ENCODE measurements at regions not wholly inside any gene's neighbourhood (a gene's known extent, or its start where the extent isn't known, plus 50 kb on each side); places are given as distances from the start of the nearest gene placed in this dataset.

GRCh38 chr4:23327120-23327519, 562.7 kb downstream of the PPARGC1A start:
- no peak for DNase-seq

DNA sequence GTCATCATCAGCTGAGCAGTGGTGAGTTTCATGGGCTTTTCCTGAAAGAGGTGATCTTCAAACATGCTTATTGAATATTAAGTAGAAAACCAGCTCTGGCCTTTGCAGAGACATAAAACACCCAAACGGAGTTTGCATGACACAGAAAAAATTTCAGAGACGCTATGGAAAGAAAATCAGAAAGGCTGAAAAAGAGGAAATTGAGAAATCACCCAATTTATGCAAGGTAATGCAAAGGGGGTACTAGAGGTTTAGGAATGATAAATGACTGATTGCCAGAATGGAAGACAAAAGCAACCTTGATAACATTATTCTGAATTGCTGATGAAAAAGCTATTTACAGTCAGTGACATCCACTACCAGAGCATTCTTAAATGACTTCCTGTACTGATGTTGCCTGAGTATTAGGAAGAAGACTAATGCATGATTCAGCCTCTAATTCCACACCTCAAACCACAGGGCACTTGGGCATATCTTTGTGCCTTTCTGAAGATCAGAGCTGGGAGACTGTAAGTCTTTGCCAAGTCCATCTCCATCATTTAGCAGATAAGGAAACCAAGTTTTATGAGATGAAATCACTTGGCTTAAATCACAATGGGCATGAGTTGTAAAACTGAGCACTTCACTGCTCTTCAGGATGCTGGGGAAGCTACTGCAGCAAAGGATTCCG, 565.7 kb downstream of the PPARGC1A start:
- no peak for DNase-seq

DNA sequence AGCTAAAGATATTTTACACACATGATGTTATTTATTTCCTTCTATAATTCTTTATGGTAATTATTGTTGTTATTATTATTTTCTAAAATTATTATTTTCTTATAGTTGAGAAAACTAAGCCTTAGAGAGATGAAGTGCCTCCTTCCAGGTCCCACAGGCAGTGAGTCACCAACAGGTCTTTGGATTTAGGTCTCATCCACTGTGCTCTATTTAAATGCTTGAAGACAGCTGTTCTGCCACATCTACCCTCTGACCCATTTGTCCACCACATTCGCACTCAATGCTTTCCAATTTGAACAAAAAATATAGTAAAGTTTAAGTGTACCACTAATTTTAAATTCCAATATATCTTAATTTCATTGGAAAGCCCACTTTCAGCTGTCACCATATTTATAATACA, 566.4 kb downstream of the PPARGC1A start:
- DNase-seq = no peak

DNA sequence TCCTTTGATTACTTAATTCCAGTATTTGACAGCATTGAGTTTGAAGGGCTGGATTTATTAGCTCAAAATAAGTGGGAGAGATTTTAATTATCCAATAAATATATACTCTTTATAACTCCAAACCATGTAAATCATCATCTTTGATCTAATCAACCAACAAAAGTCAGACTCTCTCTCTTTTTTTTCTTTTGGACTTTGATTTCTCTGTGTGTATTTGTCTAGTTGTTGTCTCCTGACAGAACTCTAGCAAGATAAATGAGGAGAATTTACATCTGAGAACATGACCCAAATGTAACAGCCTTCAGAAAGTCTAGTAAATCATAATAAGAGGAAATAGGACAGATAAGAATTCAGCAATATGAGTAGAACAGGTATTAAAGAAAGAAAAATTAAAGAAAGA, 567.1 kb downstream of the PPARGC1A start:
- DNase-seq = no peak

DNA sequence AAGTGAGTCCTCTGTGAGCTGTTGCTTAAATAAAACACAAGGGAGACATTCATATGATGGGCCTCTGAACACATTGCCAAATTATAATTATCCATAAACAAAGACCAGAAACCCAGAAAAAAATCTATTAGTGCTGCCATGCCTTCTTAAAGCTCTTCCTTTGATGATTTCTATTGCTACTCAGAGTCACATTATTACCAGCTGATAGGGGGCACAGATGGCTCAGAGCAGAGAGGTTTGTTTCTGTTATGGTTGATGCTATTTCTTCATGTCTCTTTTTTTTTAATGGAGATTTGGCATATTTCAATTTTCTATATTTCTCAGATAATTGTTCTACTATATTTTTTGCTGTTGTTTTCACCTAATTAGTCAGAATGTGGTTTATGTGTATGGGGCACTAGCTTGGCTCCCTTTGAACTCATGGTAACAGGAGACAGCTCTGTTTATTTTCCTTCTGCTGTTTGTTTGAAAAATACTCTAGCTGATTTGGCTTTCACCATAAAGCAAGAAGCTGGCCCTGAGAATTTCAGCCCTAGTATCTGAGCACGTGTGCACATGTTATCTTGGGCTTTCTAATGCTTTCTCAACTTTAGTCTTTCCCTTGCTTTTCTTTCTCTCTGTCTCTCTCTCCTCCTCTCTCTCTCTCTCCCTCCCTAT, 568.8 kb downstream of the PPARGC1A start:
- no peak for DNase-seq

DNA sequence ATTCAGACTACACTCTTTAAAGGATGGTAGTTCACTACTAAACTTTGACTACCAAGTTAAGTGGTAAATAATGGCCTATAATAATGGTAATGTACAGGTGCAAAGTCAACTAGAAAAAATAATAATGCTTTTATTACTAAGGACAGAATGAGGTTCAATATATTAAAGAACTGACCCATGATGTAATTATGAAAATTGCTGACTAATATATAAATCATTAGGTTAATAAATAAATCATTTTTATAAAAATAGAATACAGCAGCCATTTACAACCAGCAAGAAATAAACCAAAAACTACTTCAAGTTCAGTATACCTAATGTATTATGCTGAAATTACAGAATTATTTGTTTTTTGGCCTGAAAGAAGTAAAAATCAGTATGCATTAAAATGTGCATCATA, 577.2 kb downstream of the PPARGC1A start:
- DNase-seq = no peak

GRCh38 chr4:23311983-23312382, 577.9 kb downstream of the PPARGC1A start:
- no peak for DNase-seq

- DNase-seq = no peak
Observed at GRCh38 chr4:23305026-23305425, 584.8 kb downstream of the PPARGC1A start.

GRCh38 chr4:23298371-23298770, 591.5 kb downstream of the PPARGC1A start:
- no peak for DNase-seq

GRCh38 chr4:23297327-23297726, 592.5 kb downstream of the PPARGC1A start:
- DNase-seq = no peak

DNA sequence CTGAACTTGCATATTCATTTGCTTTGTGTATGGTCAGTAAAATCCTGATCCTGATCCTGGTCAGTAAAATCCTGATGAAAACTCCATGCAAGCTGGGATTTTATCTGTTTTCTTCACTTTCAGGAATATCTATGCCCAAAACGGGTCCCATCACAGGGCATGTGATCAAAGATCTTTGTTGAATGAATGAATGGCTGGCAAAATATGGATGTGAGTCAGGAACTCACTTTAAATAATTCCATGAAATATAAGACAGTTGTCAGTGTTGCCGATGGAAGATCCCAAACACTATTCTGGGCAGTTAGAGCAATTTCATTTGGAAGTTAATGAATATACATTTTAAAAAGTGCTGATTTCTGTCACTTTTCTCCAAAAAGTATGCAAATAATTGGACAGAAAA, 598.4 kb downstream of the GBA3 start:
- no peak for DNase-seq

DNA sequence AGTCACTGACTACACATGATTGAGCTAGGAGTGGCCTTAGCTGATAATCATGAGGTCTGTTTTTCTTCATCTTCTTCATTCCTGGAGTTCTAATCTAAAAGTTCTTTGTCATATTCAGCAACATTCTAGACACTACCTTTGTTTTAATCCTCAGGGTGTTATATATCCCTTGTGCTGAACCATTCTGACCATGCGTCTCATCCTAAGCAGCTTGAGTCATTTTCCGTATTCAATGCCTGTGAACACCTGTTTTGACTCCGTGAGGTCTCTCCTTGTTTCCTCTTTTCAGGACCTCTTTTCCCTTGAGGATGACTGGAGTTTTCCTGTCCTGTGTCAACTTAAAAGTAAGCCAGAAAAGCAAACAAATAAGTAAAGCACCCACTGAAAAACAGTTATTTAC, 597.9 kb downstream of the GBA3 start:
- DNase-seq = no peak

- no peak for DNase-seq
Observed at GRCh38 chr4:23279377-23279986, 586.7 kb downstream of the GBA3 start.

DNA sequence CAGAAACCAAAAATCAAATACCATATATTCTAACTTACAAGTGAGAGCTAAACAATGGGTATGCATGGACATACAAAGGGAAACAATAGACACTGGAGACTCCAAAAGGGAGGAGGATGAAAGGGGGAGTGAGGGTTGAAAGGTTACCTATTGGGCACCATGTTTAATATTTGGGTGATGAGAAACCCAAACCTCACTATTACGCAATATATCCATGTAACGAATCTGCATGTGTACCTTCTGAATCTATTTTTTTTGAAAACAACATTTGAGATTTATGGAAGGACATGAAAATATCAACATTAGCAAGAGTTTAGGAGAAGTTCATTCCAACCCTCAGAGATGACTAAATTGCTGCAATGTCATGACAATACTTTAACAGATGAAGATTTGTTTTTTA, 586.1 kb downstream of the GBA3 start:
- DNase-seq = no peak

GRCh38 chr4:23276076-23276475, 583.3 kb downstream of the GBA3 start:
- no peak for DNase-seq

DNA sequence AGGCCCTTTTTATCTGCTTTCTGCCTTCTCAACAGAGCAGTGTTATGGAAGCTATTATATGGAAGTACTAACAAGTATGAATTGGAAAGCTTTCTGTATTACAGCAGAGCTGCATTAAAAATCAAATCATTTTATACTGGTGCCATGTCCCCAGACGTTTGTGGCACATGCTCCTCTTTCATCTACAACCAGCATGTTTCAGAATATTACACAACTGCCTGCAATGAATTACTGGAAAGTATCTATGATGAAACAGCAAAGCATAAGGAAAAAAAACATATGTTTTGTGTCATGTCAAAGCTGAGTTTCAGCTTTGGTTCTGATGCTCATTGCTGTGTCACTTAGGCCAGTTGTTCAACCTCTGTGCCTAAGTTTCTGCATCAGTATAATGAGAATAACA, 576.8 kb downstream of the GBA3 start:
- DNase-seq = no peak

GRCh38 chr4:23268072-23268771, 575.5 kb downstream of the GBA3 start:
- DNase-seq = no peak

DNA sequence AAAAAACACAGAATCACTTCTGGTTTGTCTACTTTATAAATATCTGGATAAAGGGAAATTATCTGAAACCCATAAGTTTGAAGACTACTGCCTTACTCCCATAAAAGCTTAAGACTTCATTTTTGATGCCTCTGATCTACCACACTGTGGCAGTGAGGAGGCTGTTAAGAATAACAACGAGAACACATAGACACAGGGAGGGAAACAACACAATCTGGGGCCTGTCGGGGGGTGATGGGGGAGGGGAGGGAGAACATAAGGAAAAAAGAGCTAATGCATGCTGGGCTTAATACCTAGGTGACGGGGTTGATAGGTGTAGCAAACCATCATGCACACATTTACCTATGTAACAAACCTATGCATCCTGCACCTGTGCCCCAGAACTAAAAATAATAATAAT, 573.7 kb downstream of the GBA3 start:
- DNase-seq = no peak

DNA sequence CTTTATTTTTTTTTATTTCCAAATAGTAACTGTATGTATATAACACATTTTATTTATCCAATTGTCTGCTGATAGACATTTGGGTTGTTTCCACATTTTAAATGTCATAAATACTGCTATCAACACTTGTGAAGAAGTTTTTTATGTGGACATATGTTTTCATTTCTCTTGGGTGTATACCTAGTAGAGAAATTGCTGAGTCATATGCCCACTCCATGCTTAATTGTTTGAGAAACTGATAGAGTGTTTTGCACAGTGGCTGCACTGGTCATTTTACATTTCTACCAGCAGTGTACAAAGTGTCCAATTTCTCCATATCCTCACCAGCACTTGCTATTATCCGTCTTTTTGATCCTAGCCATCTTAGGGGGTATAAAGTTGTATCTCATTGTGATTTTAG, 567.8 kb downstream of the GBA3 start:
- DNase-seq = no peak

DNA sequence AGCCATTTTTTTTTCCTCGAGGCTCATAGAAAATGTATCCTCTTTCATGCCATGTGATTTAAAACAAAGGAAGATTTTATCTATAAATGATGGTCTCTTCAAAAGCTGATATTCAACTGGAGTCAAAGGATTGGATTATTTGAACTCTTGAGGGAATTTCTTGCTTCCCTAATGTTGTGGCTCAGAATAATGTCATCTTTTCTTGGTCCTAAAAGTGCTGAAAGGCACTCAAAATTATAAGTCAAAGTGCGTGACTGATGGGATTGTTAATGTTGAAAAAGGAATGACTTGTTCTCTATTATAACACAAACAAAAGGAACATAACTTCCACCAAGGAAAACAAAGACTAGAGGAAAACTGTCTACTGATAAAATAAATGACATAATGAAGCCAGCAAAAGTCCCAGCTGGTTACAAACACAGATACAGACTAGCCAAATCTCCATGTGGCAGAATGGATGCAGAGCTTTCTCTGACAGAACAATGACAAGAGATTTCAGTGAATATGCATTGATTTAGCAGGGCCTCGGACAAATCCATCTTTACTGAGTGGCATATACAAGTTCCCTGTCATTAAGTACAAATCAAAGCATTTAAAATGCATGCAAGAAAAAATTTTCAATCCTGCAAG, 552.6 kb downstream of the GBA3 start:
- DNase-seq = no peak

DNA sequence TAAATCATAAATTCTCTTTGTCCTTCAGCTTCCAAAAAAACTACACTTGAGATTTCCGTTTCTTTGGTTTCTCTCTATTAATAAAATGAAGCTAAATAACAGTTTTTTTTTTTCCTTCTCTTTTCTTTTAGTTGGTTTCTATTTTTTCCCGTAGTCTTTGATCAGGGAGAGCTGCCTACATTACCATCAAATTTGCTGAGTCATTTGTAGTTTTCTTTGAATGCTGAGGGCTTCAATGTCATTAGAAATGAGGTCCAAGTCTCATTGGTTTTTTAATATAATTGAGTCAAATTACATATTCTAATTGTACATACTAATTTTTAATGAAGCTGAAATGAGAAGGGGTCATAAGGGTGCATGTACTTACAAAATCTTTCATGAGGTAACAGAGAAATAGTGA, 550.2 kb downstream of the GBA3 start:
- DNase-seq = no peak

DNA sequence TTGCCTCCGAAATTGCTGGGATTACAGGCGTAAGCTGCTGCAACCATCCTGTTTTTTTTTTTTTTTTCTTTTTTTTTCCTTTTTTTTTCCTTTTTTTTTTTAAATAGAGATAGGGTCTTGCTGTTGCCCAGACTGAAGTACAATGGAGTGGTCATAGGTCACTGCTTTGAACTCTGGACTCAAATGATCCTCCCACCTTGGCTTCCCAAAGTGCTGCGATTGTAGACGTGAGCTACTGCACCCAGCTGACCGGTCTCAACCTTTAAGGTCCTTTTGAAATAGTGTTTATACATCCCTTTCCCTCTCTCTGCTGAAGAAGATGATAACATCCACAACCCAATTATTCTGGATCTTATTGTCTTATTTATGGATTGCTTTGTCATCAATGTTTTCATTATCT, 548.7 kb downstream of the GBA3 start:
- DNase-seq = no peak

GRCh38 chr4:23238848-23239247, 546.1 kb downstream of the GBA3 start:
- DNase-seq = no peak

DNA sequence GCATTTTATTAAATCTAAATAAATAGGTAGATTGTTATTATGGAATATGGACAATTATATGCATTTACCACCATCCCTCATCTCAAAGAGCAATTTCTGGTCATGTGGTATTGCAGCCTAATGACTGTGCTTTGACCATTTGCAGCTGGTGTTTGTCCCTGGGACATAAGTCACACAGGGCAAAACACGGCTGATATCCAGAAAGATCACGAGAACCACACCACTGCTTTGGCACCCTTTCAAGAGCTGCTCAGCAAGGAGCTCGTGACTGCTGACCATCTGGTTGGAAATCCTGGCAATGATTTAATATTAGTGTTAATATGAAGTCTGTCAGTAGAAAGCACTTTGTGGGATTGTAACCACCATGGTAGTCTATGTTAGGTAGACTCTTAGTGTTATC, 545.0 kb downstream of the GBA3 start:
- no peak for DNase-seq

Data from CD4-positive, alpha-beta T cell treated with Interleukin-4 for 4 hours (primary cell).